Posterior vena cava (tissue), 2 donors: ENCODE measurements at regions not wholly inside any gene's neighbourhood (a gene's known extent, or its start where the extent isn't known, plus 50 kb on each side); places are given as distances from the start of the nearest gene placed in this dataset.

ENCODE experiments used
- DNase-seq: peaks from one replicate; pipeline ENCODE4 v3.0.0-alpha.2; 2020; ENCODE audit warnings: low spot score
- intact Hi-C, 2 donors: fragments of 100-400 bp; cut with DNase I; formaldehyde crosslinking; loops; one replicate each; pipeline versions ENCODE4 v1.14.1 to v1.14.2; 2022 to 2023
- donor health status: DM: yes; HTN: yes; CAD: no.
- donor health status: DM: yes; HTN: yes; CAD: no.

DNA sequence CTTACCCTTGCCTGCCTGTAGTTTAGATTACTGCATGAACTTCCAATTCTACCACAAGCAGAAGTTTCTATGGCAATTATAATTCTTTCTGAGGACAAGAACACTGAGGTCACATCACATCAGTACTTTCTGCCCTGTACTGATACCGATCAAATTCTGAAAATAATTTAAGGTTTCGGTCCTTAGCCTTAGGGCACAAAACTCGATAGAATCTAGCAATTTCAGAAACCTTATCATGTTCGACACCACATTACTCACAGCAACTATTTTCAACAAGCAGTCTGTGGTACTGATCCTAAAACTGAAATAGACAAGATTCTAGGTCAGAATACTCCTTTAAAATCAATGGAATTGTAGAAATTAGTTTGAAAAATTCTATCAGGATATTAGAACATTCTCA lies 187.0 kb upstream of the LRFN5 start:
- intact Hi-C loops, result no loop called here
- no peak for DNase-seq

DNA sequence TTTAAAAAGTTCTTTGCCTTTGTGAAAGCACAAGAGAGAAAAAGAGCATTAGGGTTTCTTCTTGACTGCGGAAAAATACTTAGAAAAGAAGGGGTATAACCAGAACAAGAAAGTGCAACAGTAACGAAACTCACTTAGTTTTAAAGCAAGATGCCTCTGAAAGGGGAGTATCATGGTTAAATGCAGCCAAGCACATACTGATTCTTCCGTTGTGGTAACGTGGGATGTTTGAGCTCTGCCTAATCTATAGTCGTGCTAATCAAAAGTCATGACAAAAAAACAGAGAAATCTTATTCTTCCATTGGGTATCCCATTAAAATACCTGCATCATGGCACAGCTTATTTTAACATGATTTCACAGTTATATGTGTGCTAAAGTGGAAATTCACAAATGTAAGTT lies 187.8 kb upstream of the LRFN5 start:
- intact Hi-C loops, result no loop called here
- no peak for DNase-seq

DNA sequence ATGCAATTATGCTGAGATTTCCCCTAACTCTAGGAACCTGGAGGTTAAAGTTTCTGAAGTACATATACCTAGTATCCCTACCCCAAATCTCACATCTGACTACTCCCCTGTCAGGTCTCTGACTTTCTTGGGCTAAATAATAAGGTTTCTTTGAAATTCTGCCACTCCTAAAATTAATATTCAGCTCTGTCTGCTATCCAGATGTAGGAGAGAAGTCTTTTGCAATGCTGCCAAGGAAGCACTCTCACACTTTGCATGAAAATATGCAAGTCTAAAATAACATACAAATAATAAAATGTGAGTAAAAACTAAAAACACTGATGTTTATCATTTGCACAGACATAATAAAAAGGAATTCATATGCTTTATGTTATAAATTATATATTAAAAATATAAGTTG lies 196.9 kb upstream of the LRFN5 start:
- intact Hi-C loops, result no loop called here
- DNase-seq, result no peak

DNA sequence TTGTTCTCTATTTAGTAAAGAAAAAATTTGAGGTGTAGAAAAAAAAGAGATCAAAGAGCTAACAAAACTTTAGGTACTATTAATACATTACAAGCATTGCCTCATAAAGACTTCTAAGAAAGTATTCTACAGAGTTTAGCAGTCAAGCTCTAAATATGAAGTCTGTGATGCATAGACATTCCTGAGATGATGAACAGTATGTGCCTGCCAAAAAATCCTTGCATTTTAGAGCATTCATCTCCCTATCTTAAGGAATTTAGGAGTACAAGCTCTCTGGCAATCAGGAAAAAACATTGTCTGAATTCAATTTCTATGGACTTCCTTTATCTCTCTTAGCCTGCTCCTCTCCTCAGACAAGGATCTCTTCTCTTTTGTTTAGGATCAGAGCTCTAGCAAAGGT lies 202.6 kb upstream of the LRFN5 start:
- DNase-seq, result no peak
- intact Hi-C loops, result no loop called here

DNA sequence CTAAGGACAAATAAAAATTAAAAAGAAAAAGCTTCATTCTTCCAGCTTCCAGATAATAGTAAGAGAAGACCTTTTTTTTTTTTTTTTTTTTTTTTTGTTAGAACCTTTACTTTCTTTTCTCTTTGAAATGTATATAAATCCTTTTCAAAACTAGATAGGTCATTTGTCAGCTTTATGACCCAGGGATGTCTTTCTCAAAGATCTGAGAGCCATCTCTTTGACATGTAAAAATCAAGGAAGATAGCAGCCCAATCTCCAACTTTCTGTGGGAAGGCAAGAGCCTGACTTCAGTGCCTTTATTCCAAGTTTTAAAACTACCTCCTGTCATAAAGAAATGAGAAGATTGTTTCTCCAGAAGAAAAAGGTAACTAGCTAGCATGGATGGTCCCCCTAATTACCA lies 203.3 kb upstream of the LRFN5 start:
- intact Hi-C loops, result no loop called here

DNA sequence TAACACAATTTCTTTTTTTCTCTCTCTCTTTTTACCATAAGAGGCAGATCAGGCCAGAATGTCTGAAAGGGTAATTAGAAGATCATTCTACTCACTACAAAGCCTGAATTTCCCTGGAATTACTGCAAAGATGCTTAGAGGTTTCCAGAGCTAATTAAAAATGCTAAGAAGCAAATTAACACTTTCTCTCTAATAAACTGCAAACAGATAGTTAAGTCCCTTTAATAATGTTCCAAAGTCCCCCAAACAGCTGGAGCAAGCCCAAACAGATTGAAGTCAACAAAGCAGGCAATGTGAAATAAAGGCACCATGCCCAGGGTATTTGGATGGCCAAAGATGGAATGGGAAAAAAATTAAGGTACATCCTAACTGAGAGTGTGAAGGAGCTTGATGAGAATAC lies 208.8 kb upstream of the LRFN5 start:
- no peak for DNase-seq
- intact Hi-C loops, result no loop called here

More for the DNA sequence above, 203.3 kb upstream of the LRFN5 start:
- no peak for DNase-seq

DNA sequence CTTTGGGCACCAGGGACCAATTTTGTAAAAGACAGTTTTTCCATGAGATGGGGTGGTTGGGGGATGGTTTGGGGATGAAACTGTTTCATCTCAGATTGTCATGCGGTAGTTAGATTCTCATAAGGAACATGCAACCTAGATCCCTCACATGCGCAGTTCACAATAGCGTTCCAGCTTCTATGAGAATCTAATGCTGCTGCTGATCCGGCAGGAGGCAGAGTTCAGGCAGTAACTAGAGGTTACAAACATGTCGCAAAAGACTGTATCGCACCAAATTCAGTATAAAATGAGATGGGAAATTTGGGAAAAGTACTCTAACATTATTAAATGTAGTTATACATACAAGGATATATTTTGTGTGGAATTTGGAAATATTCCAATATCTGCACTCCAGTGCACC lies 213.2 kb upstream of the LRFN5 start:
- no peak for DNase-seq
- intact Hi-C loops, result no loop called here

DNA sequence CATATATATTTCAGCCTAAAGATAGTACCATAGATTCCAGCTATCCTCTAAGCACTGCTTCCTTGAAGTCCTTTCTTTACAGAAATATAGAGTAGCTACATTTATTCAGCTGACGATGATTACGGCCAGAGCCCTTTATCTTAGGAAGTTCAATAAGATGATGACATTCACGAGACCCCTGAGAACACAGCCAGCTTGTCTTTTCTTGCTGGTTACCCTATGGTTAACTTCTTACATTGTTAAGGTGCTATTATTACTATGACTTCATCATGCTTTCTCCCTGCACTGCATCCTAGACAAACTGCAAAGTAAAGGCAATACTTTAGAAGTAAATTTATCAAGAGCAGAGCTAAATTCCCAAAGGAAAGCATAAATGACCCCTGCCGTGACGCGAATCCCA lies 214.4 kb upstream of the LRFN5 start:
- DNase-seq, result no peak
- intact Hi-C loops, result no loop called here

DNA sequence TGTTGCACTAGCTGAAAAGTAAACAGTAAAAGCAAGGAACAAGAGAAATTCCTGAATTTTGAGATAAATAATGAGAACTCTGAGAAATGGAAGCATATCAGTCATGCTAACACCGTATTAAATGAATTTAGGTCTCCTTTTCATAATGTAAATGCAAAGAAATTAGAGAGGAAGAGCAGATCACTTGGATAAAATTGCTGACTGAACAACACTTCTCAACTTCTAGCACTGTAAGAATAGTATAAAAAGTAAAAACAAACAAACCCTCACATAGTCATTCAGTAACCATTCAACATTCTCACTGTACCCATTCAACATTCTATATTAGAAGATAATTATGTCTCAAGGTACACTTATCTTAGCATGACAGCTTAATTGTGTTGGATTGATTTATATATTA lies 217.3 kb upstream of the LRFN5 start:
- intact Hi-C loops, result no loop called here
- DNase-seq, result no peak

DNA sequence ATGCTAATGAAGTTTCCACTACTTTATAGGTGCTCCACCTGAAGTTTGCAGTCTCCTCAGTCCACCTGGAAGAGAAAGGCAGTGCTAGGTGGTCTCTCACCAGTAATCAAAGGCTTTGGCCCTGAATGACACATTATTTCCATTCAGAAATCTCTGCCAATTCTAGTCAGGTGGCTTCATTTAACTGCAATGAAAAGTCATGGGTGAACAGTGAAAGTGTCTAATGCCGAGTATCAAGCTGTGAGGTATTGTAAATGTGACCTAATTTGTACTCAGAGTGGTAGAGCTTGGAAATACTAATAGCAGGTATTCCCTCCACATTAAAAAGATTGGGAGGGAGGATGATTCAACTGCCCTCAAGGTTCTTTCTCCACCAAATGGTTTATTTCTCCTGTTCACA lies 220.9 kb upstream of the LRFN5 start:
- DNase-seq, result no peak
- intact Hi-C loops, result no loop called here

DNA sequence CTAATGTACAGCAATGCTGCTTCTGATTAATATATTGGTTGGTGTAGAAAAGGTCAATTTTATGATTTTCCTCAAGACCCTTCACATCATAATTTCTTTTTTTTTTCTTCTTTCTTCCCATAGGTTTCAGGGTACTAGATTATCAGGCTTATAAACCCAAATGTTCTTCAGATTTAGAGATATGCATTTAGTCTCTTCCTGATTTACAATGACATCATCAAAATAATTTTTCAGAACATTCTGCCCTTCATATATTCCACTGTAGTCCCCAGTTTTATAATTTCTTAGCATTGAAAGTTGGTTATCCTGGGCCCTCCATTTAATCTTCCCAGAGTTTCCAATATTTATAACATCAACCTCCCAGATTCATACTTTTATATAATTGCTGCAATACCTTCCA lies 226.7 kb upstream of the LRFN5 start:
- DNase-seq, result no peak
- intact Hi-C loops, result no loop called here

DNA sequence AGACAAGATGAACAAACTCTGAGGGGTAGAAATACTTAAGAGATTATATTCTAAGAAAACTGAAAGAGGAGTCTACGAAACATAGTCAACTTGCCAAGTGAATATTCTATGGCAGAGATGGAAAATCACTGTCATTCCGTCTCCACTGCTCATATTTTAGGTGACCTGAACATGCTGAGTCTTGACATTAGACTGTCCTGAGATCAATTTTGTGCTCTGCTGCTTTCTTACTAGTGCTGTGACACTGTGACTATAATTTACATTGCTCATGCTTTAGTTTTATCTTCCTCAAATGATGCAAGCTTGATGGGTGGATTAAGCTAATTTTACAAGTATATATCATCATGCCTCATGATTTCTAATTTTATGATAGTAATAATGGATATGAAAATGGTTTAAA lies 228.2 kb upstream of the LRFN5 start:
- intact Hi-C loops, result no loop called here
- no peak for DNase-seq

DNA sequence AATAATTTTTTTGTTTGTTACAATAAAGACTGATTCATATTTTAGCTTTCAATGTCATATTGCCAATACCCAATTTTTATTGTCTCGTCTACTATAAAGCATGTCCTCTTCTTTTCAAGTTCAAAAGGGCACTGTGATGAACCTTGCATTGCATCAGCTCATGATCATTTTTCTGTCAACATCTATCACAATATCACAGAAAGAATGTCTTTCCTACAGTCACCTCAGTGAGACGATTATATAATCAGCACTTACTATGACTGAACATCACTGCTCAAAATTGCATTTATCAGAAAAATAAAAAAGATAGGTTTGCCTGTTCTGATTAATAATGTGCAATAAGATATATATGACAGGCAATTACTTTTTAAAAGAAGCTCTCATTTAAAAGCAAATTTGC lies 228.7 kb upstream of the LRFN5 start:
- intact Hi-C loops, result no loop called here
- DNase-seq, result no peak

DNA sequence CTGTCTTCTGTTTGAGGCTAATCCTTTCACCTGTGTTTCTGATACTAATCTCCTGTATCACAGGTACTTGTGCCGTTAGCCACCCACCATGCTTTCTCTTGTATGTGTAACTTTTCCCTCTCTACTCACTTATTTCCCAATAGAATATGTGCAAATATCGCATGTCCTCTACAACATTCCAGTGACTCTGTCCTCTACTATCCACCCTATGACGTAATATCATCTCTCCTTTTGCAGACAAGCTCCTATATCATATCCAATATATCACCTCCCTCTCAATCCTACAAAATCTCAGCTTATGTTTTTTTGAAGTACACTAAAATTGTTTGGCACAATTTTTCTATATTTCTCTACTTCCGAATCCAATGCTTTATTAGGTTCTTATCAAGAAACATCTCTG lies 232.6 kb upstream of the LRFN5 start:
- DNase-seq, result no peak
- intact Hi-C loops, result no loop called here

DNA sequence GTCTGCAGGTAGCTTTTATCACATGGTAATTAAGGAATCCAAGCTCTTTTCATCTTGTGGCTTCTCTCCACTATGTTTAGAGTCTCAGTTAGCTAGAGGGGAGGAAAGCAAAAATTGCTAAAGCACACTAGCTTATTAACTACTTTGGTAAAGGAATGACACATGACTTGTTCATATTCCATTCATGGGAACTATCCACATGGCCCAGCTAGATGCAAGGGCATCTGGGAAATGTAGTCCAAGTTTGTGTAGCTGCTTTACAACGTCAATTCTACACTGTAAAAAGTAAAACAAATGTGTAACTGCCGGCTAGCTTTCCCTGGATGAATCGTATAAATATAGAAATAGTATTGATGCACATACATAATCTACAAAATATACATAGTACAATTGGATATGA lies 244.5 kb upstream of the LRFN5 start:
- intact Hi-C loops, result no loop called here
- no peak for DNase-seq

DNA sequence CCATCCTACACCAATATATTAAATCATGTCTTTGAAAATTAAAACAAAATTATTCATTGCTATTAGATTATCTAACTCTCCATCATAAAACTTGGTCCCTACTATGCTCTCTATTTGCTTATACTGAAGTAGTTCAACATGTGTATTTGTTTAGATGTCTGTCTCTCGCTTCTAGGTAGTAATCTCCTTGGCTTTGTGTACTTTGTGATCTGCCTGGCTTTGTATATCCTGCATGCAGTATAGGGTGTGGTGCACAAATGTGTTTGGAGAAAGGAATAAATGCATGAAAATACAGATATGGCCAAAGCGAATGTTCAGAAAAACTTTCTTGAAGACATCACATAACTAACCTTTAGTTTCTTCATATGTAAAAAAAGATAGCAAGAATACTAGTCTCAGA lies 246.6 kb upstream of the LRFN5 start:
- no peak for DNase-seq
- intact Hi-C loops, result no loop called here

DNA sequence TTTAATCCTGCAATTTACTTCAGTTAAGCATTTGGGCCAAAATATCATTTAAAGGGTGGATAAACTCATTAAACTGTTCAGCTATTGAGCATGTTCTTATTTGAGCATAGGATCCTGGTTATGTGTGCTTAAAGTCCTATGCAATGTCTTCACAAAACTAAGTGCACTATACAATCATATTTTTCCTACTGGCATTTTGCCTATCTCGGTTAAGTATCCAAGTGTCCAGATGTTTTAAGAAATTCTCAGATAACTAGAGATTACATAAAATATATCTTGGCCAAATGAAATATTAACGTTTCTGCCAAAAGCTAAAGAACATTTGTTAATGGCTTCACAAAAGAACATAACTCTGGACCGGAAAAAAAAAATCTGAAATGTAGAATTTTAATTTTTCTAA lies 250.8 kb upstream of the LRFN5 start:
- DNase-seq, result no peak
- intact Hi-C loops, result no loop called here

DNA sequence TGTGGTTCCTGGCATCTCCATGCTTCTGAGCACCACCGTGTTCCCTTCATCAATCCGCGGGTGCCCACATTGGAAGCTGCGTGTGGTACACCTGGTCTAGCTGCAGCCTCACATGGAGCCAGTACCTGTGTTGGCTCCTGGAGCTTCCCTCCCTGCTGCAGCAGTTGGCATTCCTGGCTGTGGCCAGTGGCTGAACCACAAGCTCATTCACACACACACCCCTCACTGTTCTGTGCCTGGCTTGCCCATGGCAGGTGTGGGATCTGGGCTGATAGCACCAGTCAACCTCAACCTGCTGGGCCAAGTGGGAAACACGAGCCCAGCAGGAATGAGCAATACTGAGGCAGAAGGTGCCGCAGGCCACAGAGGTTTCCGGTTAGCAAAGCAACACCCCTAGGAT lies 256.2 kb upstream of the LRFN5 start:
- no peak for DNase-seq
- intact Hi-C loops, result no loop called here

DNA sequence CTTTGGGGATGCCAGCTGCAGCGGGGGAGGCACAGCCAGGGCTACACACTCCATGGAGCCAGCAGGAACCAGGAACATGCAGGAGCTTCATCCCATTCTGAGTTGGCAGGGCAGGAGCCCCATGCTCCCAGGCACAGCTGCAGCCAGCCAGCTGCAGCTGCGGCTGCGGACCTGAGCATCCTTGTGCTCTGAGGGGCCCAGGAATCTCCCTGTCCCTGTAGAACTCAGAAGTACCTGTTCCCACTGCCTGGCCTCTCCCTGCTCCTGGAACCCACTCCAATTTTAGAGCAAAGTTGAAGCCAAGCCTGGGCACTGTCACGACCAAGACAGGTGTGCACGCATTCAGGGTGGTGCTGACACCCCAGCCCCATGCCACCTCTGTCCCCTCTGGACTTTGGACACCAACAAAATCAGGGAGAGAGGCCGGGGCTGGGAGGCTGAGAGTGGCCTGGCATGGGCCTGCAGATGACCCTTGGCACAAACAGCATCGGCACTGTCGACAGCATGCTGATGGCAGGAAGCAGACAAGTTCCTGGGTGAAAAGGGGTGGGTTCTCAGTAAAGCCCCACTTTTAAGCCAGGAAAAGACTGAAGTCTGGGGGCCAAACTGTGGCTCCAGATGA lies 257.3 kb upstream of the LRFN5 start:
- intact Hi-C loops, result no loop called here
- DNase-seq, result no peak

DNA sequence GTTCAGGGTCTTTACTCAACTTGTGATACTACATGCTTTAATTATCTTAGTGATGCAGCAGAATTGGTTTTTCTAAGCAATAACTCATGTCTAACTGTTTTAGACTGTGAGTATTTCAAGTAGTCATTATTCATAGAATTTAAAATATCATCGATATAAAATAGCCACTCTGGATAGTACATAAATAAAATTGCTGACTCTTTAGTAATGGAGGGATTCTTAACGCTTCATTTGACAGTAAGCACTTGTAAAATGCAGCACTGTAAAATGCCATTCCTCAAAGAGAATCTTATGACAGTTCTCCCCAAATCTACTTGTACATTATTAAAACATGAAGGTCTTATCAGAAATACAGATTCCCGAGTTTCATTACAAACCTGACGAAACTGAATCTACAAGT lies 262.8 kb upstream of the LRFN5 start:
- no peak for DNase-seq
- intact Hi-C loops, result no loop called here

DNA sequence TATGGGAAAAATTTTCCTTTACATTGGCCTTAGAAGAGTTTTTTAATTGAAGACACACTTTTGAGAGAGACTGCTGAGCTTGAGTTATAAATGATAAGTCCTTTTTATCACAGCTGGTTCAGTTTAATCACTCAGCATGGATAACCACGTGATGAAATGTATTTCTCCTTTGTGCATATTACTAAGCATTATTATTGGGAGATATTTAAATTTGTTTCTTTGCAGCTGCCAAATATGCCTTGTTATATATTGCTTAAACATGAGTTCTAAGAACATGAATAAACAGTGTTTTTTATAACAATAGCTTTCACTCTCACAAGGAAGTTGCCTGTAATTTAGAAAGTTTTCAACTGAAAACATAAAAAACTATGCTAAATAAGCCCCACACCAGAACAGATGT lies 293.5 kb upstream of the LRFN5 start:
- no peak for DNase-seq
- intact Hi-C loops, result no loop called here

DNA sequence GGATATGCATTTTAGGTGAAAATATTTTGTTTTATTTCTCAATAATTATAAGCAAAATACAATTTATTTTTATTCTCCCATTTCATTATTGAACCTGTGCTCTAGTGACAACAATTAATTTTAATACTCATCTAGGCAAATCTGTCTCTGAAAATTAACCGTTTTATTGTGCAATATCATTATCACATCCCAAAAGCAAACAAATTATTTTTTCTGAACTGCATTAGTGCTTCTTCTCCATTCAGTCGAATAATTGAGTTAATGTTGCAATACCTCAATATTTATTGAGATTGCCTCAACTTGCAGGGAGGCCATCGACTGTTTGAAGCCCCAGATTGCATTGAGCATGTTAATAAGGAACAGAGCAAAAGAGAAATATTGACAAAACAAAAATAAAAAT lies 303.2 kb upstream of the LRFN5 start:
- intact Hi-C loops, result no loop called here

More for the DNA sequence above, 303.2 kb upstream of the LRFN5 start:
- DNase-seq, result no peak
